ENCODE measurements at regions not wholly inside any gene's neighbourhood (a gene's known extent, or its start where the extent isn't known, plus 50 kb on each side); places are given as distances from the start of the nearest gene placed in this dataset.

- Mint-ChIP-seq H3K27ac (no peak overlapping the region), H3K27me3 (ENCODE audit: insufficient read depth, low read depth, poor library complexity) (peaks cover 3% of the 10 kb centered on the region), H3K36me3 (ENCODE audit: low read depth) (no peaks in the 10 kb centered on the region), H3K9me3 (no peaks in the 10 kb centered on the region), H3K4me3 (no peak overlapping the region), H3K4me1 (peaks cover 8% of the 10 kb centered on the region)
- Histone ChIP-seq H3F3A (replicated peaks; ENCODE audit: low read depth) (no peaks in the 10 kb centered on the region), H2AFZ (no peak overlapping the region), H3K79me2 (replicated peaks; ENCODE audit: insufficient read depth) (no peaks in the 10 kb centered on the region), H3K9me2 (ENCODE audit: insufficient read depth) (peaks cover 11% of the 10 kb centered on the region; the same call in 1 of the 2 replicates), H3K4me3 (no peak overlapping the region), H3K4me1 (ENCODE audit: insufficient read depth) (no peaks in the 10 kb centered on the region), H3K36me3 (ENCODE audit: insufficient read depth) (no peaks in the 10 kb centered on the region; the same call in 1 of the 2 replicates), H4K20me1 (replicated peaks; ENCODE audit: insufficient read depth) (no peaks in the 10 kb centered on the region), H3K27ac (ENCODE audit: low read depth) (no peak overlapping the region), H3K27me3 (ENCODE audit: insufficient read depth) (no peaks in the 10 kb centered on the region), H3K4me2 (no peak overlapping the region)
- DNase-seq (ENCODE audit: low spot score) (no peak), ATAC-seq (no peak)
- no peak for TF ChIP-seq NANOG (IDR thresholded peaks at IDR 0.05; ENCODE audit: borderline replicate concordance)
- TF ChIP-seq ZNF114 (CRISPR knock-in tag; IDR thresholded peaks at IDR 0.05): no peak
- no peak for TF ChIP-seq ZNF331 (CRISPR knock-in tag; IDR thresholded peaks at IDR 0.05; ENCODE audit: low read depth)
- TF ChIP-seq CTCF (conservative IDR thresholded peaks at IDR 0.05; ENCODE audit: low read depth in 2 of 2): no peak
- TF ChIP-seq STAT1 (IDR thresholded peaks at IDR 0.05; ENCODE audit: unreplicated experiment): no peak
- TF ChIP-seq ETS1 (IDR thresholded peaks at IDR 0.05): no peak
- no peak for TF ChIP-seq REST (IDR thresholded peaks at IDR 0.05; ENCODE audit: unreplicated experiment)
- no peak for TF ChIP-seq JUNB (IDR thresholded peaks at IDR 0.05; ENCODE audit: unreplicated experiment)
- TF ChIP-seq ZNF462 (CRISPR knock-in tag; IDR thresholded peaks at IDR 0.05): no peak
- no peak for TF ChIP-seq CREB1 (CRISPR knock-in tag; IDR thresholded peaks at IDR 0.05; ENCODE audit: low read depth)
- TF ChIP-seq EZH2 (IDR thresholded peaks at IDR 0.05; ENCODE audit: low read depth, unreplicated experiment): no peak
- no peak for TF ChIP-seq EZH2phosphoT487 (IDR thresholded peaks at IDR 0.05; ENCODE audit: unreplicated experiment)
- TF ChIP-seq POLR2AphosphoS5 (IDR thresholded peaks at IDR 0.05; ENCODE audit: low read depth): no peak
Measured at GRCh38 chr20:40314278-40314677, 374.8 kb downstream of the MAFB start.
